SHP77 treated with DMSO at 0.1 percent for 48 hours (cell line): ENCODE measurements at regions not wholly inside any gene's neighbourhood (a gene's known extent, or its start where the extent isn't known, plus 50 kb on each side); places are given as distances from the start of the nearest gene placed in this dataset.
"Not testable (repeated sequence)": the region's sequence is repeated elsewhere in the genome, so short reads cannot be mapped to it uniquely, and the experiment has no call there.

Source experiments
- DNase-seq: peaks from one replicate; lab custom pipeline; 2025; lab: John Stamatoyannopoulos, UW

DNA sequence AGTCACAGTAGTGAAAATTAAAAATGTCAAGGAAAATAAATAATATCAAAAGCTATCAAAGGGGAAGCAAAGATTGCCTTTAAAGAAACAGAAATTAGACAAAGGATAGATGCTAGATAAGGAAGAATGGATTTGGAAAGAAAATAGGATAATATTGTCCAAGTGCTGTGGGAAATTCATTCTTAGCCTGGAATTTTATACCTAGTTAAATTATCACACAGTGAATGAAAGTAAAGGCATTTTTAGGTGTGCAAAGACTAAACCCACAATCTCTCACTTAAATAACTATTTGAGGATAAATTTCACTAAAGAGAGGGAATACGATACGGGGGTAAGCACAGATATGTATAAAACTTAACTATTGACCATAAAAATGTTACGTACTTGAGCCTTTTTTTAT lies 511.1 kb downstream of the TMEM135 start:
- DNase-seq = no peak

DNA sequence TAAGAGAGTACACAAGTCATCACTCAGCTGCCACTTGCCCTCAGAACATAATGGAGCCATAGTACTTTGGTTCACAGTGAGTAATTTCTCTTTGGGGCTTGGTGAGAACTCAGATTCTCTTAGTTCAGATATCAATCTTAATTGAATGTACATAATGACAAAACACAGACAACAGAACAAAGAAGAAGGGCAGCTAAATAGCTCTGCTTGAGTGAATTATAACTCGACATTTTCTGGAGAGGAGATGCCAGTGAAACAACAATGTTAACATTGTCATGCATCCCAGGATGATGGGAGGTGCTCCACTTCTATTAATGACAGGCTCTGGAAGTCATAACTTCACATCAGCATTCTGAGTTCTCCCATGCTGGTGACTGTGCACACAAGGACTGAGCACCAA lies 508.1 kb downstream of the TMEM135 start:
- DNase-seq = no peak

DNA sequence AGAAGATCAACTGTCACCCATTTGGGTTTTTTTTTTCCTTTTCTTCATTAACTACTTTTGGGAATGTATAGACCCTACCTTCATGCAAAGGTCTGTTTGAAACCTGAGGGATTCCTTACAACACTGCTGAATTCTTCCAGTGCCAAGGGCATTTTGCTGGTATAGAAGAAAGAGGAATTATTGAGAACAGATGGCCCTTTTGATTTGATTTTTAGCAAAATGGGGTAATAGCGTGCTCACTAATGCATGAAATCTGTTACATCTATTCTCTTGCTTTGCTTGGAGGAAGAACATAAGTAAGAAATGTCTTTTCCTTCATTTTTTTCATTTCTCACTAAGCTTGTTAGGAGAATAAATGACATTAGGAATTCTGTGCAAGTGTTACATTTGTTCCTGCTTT lies 501.9 kb downstream of the TMEM135 start:
- DNase-seq = no peak

DNA sequence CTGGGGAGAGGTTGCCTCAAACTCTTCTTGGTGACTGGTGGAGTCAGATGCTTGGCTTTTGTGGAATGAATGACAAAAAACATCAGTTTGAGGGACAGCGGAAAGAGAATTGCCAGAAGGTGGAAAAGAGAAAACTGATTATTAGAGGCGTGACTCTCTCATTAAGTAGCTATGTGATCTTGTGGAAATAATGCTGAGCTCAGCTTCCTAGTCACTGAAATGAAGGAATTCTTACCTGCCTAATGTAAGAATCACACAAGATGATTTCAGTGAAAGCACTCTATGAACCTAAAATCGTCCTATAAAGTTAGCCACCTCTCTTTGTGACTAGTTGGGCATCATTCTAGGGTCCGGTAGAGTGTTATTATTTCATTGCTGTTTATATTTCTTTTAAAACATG lies 498.8 kb downstream of the TMEM135 start:
- DNase-seq = no peak

DNA sequence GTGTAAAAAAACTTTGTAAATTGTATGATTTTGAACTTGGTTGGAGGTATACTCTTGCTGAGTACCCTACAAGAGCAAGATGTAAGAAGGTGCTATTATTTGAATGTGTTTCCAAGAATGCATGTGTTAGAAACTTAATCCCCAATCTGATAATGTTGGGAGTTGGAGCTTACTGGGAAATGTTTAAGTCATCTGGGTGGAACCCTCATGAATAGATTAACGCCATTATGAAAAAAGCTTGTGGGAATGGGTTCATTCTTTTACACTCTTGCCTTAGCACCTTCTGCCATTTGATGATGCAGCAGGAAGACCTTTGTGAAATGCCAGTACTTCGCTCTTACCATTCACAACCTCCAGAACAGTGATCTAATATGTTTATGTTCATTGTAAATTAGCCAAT lies 498.3 kb downstream of the TMEM135 start:
- DNase-seq = no peak

DNA sequence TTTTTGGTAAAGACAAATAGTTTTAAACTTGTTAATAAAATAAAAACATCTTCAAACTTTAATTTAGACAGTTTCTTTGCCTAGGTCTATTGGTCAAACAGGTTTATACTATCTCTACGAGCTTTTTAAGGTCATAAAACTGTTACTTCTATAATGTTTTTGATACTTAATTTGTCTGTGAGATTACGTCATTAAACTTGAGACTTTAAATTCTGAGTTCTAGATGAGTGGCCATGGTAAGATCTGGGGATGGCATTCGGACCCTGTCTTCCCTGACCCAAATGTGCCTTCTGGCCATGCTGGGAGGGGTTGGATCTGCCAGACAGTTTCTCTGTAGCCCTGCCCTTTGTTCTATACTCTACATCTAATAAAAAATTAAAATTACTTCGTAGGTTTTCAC lies 497.8 kb downstream of the TMEM135 start:
- DNase-seq = no peak

DNA sequence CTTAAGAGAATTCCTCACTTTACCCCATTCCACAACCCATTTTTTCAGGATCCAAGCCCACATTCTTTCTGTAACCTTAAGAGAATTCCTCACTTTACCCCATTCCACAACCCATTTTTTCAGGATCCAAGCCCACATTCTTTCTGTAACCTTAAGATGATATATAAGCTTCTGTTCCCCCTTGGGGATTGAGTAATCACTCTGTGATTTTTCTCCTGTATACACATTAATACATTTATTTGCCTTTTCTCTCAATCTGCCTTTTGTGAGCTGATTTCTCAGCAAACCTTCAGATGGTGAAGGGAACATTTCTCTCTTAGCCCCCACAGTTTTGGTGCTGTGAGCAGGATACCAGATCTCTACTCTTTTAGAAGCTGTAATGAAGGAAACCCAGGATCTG lies 494.1 kb downstream of the TMEM135 start:
- not testable (repeated sequence) for DNase-seq

DNA sequence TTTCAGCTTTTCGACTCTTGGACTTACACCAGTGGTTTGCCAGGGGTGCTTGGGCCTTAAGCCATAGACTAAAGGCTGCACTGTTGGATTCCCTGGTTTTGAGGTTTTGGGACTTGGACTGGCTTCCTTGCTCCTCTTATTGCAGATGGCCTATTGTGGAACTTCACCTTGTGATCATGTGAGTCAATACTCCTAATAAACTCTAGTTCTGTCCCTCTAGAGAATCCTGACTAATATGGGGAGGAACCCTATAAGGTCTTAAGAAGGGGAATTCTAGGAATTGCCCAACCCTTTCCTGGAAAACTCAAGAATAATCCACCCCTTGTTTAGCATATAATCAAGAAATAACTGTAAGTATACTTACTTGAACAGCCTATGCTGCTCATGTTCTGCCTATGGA lies 491.8 kb downstream of the TMEM135 start:
- no peak for DNase-seq

DNA sequence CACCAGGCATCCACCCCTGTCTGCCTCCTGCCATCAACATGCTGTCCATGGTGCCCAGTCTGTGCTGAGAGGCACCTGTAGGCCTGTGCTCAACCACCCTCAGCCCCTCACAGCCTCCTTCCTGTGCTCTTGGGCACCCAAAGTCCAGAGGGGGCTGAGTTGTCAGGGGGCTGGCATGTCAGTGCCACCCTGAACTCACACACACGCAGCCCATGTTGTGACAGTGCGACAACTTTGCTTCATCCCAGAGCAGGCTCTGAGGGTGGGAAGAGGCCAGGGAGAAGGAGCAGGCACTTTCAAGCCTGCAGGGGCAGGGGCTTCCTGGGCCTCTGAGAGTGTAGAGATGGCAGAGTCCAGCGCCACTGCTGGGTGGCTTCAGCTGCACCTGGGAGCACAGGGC lies 491.0 kb downstream of the TMEM135 start:
- no peak for DNase-seq

DNA sequence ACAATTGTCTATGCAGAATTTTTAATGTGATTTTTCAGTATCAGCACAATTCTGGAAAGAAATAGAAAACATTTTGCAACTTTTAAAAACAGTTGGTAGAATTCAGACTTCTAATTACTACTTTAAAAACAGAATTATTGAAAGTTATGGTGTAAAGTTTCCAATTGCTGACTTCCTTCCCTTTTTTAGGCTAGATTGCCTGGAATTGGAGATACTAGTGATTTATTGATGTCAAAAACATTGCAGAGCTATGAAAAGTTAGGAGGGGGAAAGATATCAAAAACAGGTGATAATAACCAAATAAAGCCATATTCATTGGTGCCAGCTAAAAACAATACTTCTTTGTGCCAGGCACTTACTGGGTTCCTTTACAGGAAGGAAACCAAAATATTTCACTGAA lies 485.5 kb downstream of the TMEM135 start:
- DNase-seq = no peak

DNA sequence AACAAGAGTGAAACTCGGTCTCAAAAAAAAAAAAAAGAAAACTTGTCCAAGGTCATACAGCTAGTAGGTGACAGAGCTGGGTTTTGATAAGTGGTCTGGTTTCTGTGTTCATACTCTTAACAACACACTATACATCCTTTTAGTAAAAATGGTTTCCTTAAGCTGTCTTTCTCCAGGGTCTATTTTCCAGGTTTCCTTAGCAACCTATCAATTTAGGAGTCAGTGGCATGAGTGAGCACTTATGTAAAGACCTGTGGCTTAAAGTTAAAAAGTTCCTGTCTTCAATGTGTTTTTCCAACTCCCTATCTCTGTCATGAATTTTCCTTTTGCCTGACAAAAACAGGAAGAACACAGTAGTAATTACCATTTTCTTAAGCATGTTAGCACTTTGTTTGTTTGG lies 480.5 kb downstream of the TMEM135 start:
- no peak for DNase-seq

DNA sequence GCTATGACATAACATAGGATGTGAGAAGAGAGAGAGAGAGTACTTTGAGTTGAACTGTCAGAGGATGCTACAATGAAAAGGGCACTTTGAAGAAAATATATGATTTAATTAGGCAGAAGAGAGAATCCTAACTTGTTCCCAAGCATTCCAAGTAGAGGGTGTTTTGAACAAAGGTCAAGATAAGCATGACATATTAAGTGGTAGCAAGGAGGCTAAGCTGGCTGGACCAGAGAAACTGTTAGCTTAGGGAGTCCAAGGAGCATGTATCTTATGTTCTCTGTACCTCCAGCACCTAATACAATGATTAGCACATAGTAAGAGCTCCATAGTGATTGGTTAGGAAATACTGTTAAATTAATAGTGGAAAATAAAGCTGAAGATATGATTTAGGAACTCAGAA lies 479.6 kb downstream of the TMEM135 start:
- DNase-seq = no peak

DNA sequence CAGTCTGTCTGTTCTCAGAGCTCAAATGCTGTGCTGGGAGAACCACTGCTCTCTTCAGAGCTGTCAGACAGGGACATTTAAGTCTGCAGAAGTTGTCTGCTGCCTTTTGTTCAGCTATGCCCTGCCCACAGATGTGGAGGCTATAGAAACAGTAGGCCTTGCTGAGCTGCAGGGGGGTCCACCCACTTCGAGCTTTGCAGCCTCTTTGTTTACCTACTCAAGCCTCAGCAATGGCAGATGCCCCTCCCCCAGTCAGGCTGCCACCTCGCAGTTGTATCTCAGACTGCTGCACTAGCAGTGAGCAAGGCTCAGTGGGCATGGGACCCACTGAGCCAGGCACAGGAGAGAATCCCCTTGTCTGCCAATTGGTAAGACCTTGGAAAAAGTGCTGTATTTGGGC lies 470.0 kb downstream of the TMEM135 start:
- not testable (repeated sequence) for DNase-seq

DNA sequence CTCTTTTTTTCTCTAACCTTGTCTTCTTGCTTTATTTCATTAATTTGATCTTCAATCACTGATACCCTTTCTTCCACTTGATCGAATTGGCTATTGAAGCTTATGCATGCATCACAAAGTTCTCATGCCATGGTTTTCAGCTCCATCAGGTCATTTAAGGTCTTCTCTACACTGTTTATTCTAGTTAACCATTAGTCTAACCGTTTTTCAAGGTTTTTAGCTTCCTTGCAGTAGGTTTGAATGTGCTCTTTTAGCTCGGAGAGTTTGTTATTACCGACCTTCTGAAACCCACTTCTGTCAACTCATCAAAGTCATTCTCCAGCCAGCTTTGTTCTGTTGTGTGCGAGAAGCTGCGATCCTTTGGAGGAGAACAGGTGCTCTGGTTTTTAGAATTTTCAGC lies 469.2 kb downstream of the TMEM135 start:
- DNase-seq = not testable (repeated sequence)

DNA sequence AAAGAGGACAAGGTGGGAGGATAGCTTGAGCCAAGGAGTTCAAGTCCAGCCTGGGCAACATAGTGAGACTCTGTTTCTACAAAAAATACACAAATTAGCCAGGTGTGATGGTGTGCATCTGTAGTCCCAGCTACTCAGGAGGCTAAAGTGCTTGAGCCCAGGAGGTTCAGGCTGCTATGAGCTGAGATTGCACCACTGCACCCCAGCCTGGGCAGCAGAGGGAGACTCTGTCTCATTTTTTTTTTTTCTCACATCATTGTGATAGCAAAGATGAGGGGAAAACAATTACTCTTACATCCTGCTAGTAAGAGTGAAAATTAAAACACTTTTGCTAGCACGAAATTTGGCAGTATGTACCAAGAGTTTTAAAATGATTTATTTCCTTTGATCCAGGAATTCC lies 463.7 kb downstream of the TMEM135 start:
- no peak for DNase-seq

DNA sequence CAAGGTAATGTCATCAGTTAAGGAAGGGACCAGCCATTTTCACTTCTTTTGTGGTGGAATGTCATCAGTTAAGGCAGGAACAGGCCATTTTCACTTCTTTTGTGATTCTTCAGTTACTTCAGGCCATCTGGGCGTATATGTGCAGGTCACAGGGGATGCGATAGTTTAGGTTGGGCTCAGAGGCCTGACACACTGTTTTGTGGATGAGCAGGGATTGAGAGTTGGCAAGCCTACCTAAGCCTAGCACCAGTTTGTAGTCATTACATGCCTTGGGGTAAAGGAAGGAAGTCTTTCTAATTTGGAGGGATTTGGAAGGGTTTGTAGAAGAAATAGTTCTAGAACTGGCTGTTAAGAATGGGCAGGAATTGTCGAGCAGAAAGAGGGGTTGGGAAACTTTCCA lies 457.2 kb downstream of the TMEM135 start:
- not testable (repeated sequence) for DNase-seq

DNA sequence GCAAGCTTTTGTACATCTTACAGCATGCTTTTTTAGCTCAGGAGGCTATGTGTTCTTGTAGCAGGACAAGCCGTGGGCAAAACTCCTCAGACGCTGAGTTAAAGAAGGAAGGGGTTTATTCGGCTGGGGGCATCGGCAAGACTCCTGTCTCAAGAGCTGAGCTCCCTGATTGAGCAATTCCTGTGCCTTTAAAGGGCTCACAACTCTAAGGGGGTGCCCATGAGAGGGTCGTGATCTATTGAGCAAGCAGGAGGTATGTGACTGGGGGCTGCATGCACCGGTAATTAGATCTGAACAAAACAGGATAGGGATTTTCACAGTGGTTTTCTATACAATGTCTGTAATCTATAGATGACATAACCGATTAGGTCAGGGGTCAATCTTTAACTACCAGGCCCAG lies 456.3 kb downstream of the TMEM135 start:
- DNase-seq = not testable (repeated sequence)

DNA sequence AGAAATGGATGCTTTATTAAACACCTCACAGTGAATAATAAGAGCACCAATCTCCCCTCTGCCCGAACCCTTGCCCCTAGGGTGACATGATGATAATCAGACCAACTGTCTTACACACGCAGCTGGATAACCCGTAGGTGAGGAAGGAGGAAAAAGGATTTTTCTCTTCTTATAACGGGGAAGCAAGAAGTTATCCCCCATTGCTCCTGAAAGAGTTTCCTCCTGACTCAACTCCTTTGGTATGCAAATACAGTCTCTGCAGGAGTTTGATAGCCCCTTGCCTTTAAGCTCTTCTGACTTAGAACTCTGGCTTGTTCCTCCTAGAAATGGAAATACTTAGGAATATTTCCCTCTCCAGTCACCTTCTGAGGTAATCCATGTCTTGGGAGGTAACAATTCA lies 455.8 kb downstream of the TMEM135 start:
- no peak for DNase-seq

DNA sequence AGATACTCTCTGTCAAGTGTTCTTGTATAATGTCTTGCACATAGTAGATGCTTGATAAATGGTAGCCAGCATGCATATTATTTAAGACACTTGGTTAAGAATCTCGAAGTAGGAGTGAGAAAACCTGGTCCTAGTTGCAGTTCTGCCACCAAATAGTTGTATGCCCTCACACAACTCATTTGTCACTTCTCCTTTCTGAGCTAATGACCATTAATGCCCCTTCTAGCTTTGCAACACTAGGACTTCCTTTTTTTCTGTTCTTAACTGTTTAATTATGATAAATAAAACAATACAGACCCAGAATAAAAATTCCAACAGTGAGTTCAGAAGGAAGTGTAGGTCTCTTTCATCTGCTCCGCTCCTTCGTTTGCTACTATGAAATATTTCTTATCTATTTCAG lies 453.6 kb downstream of the TMEM135 start:
- no peak for DNase-seq

DNA sequence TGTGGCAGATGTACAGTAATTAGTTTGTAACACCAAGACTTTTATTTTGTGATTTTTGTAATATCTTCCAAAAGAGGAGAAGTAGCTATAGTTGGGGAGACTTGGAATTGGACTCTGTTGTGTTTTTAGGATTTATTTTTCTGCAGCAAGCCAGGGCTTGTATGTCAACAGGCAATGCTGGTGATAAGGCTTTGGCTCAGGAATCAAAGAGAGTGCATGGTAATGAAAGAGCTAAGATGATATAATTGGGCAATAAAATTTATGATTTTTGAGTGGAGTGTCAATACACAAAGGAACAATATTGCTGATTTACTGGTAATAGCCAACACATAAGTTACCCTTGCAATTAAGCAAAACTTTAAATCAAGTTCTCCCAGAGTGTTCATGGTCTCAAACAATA lies 452.9 kb downstream of the TMEM135 start:
- no peak for DNase-seq

DNA sequence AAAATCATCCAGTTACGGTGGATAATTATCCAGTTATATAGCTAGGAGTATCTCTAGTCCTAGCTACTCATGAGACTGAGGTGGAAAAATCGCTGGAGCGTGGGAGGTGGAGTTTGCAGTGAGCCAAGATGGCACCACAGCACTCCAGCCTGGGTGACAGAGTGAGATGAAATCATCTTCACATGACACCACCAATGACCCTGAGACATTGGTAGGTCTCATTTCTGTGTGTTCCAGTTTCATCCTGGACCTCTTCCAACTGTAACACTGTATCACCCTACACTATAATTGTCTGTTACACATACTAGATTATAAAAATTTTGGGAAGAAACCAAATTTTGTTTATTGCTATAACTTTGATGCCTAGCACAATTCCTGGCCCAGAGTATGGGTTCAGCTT lies 446.8 kb downstream of the TMEM135 start:
- no peak for DNase-seq

DNA sequence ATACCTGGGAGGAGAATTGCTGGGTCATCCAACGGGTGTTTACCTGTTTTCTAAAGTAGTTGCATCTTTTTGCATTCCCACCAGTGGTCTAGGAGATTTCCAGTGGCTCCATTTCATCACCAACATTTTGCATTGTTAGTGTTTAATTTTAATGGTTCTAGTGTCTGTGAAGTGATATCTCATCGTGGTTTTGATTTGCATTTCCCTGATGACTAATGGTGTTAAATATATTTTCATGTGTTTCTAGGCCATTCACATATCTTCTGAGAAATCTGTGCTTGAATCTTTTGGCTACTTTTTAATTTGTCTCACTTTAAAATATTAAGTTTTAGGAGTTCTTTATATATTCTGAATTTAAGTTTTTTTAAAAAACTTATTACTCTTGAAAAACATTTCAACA lies 439.6 kb downstream of the TMEM135 start:
- no peak for DNase-seq

DNA sequence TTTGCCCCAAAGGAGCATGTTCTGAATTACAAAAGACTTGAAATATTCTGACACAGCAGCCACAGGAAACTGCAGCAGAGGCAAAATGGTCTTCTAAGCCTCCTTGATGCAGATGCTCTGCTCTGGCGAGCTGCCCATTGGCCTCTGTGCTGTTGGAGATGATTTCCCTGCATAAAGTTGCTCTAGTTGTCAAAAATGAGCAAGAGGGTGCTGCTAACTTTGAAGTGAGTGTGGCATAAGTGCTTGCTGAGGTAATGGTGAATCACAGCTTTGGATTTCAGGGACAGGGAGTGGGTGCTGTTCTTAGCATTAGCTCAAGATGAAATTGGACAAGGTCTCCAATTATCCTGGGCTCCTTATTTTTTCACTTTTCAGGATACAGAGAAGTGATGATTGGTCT lies 435.4 kb downstream of the TMEM135 start:
- no peak for DNase-seq

DNA sequence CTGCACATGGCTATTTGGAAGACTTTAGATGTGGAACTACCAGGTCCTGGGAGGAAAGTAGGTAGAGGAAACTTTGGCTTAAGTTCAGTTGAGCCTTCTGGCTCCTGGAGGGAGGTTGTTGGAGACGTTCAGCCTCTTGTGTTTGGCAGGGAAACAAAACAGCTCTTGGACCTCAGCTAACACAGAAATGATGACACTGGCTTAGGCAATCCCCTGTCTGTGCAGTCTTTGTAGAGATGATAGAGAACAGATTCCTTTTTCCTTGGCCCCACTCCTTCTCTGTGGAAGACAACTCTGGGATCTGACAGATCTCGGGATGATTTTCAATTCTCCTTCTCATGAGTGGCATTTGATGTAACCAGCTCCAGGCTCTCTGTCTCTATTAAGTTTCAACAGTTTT lies 428.5 kb downstream of the TMEM135 start:
- DNase-seq = no peak

DNA sequence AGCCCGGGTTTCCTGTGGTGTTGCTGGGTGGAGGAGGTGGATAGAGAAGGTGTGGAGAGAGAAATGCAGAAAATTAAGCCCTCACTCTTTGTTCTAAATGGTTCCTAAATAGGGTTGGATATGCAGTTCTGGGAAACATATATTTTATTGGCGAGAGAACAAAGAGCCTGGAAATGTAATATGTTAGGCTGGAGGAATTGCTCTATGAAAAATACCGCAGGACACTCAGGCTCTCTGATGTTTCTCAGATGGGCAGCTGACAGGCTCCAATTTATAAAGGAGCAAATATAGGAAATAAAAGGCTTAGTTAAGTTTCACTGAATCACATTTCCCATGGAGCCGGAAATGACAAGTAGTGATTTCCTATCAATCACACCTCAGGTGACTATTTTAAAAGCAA lies 428.0 kb downstream of the TMEM135 start:
- no peak for DNase-seq
